Osteocyte (in vitro differentiated cells): ENCODE measurements at regions not wholly inside any gene's neighbourhood (a gene's known extent, or its start where the extent isn't known, plus 50 kb on each side); places are given as distances from the start of the nearest gene placed in this dataset.

Source experiments
- DNase-seq: peaks from one replicate; pipeline ENCODE4 v3.0.0; 2021; ENCODE audit warnings: mixed read lengths; ENCODE audit not compliant: unreplicated experiment; ENCODE audit errors: extremely low spot score
- H3K27ac Mint-ChIP-seq: one replicate; pipeline ENCODE4 v1.8.0; 2021; ENCODE audit warnings: mild to moderate bottlenecking, mixed read lengths; ENCODE audit not compliant: unreplicated experiment
- H3K27me3 Mint-ChIP-seq: one replicate; pipeline ENCODE4 v1.8.0; 2021; ENCODE audit warnings: mixed read lengths; ENCODE audit not compliant: unreplicated experiment
- H3K36me3 Mint-ChIP-seq: one replicate; pipeline ENCODE4 v1.8.0; 2021; ENCODE audit warnings: mixed read lengths; ENCODE audit not compliant: unreplicated experiment
- H3K4me1 Mint-ChIP-seq: one replicate; pipeline ENCODE4 v1.8.0; 2021; ENCODE audit warnings: mixed read lengths; ENCODE audit not compliant: unreplicated experiment
- H3K4me3 Mint-ChIP-seq: one replicate; pipeline ENCODE4 v1.8.0; 2021; ENCODE audit warnings: mild to moderate bottlenecking, moderate library complexity, mixed read lengths; ENCODE audit not compliant: unreplicated experiment
- H3K9me3 Mint-ChIP-seq: one replicate; pipeline ENCODE4 v1.8.0; 2021; ENCODE audit warnings: mixed read lengths; ENCODE audit not compliant: unreplicated experiment
- CTCF ChIP-seq: fragments of 200-600 bp; sonication (generic); IDR thresholded peaks from 2 replicates; pipeline ENCODE4 v1.5.0; 2021; ENCODE audit warnings: antibody characterized with exemption, mild to moderate bottlenecking, moderate library complexity

DNA sequence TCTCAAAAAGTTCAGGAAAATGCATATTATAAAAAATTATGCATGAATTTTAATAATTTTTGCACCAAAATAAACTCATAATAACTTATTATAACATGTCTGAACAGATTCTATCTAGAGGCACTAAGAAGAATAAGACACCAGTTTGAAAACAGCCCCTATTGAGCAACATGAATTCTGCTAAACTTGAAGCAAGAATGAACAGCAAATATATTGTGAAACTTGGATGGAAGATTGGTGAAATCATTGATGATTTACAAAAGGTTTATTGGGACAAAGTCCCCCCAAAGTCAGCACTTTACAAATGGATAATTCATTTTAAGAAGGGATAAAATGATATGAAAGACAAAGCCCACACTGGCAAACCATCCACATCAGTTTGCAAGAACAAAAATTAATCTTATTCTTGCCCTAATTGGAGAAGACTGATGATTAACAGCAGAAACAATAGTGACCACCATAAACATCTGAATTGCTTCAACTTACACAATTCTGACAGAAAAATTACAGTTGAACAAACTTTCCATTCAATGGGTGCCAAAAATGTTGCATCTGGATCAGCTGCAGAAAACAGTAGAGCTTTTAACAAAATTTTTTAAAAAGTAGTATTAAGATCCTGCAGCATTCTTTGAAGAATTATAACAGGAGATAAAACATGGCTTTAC, 257.5 kb upstream of the FAT3 start:
- no peak for DNase-seq
- Mint-ChIP-seq H3K4me1 (no peaks in the 10 kb centered on the region), H3K4me3 (no peak overlapping the region), H3K27me3 (peaks cover 15% of the 10 kb centered on the region), H3K27ac (no peak overlapping the region), H3K9me3 (peaks cover 6% of the 10 kb centered on the region), H3K36me3 (no peaks in the 10 kb centered on the region)
- TF ChIP-seq CTCF, result no peak

GRCh38 chr11:91966368-91966767, 258.2 kb upstream of the FAT3 start:
- Mint-ChIP-seq H3K27me3 (peaks cover 15% of the 10 kb centered on the region), H3K9me3 (peaks cover 13% of the 10 kb centered on the region), H3K4me3 (no peak overlapping the region), H3K27ac (no peak overlapping the region), H3K36me3 (no peaks in the 10 kb centered on the region), H3K4me1 (no peaks in the 10 kb centered on the region)
- no peak for DNase-seq
- no peak for TF ChIP-seq CTCF

GRCh38 chr11:91960770-91961169, 263.8 kb upstream of the FAT3 start:
- DNase-seq, result no peak
- no peak overlapping the region for H3K4me3 Mint-ChIP-seq
- H3K36me3 Mint-ChIP-seq, result no peaks in the 10 kb centered on the region
- no peak overlapping the region for H3K27ac Mint-ChIP-seq
- H3K9me3 Mint-ChIP-seq, result peaks cover 37% of the 10 kb centered on the region
- no peak for TF ChIP-seq CTCF
- peaks cover 16% of the 10 kb centered on the region for H3K27me3 Mint-ChIP-seq
- H3K4me1 Mint-ChIP-seq, result no peaks in the 10 kb centered on the region

DNA sequence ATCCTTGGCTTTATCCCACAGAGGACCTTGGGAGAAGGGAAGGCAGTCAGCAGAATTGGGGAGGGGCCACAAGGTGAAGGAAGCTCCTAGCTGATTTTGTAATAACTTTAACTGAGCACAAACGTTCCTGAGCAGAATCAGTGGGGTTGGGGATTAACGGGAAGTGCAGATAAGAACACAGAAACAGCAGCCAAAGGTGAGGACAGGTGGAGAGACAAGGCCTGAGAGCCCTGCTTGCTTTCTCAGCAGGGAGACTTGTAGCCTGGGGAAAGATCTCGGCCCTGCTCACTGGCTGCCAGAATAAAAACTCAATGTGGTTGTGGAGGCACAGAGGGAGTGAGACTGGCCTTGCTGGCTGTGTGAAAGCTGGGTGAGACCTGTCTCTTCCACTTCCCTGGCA, 265.2 kb upstream of the FAT3 start:
- TF ChIP-seq CTCF, result no peak
- peaks cover 13% of the 10 kb centered on the region for H3K27me3 Mint-ChIP-seq
- H3K9me3 Mint-ChIP-seq, result peaks cover 37% of the 10 kb centered on the region
- no peaks in the 10 kb centered on the region for H3K4me1 Mint-ChIP-seq
- no peaks in the 10 kb centered on the region for H3K36me3 Mint-ChIP-seq
- no peak for DNase-seq
- no peak overlapping the region for H3K4me3 Mint-ChIP-seq
- H3K27ac Mint-ChIP-seq, result no peak overlapping the region

GRCh38 chr11:91956711-91957110, 267.9 kb upstream of the FAT3 start:
- Mint-ChIP-seq H3K9me3 (peaks cover 27% of the 10 kb centered on the region), H3K36me3 (no peaks in the 10 kb centered on the region), H3K27me3 (peaks cover 9% of the 10 kb centered on the region), H3K27ac (no peak overlapping the region), H3K4me1 (no peaks in the 10 kb centered on the region), H3K4me3 (no peak overlapping the region)
- TF ChIP-seq CTCF, result no peak
- no peak for DNase-seq
